GM10266 (cell line): ENCODE measurements at regions not wholly inside any gene's neighbourhood (a gene's known extent, or its start where the extent isn't known, plus 50 kb on each side); places are given as distances from the start of the nearest gene placed in this dataset.

Experiments
- DNase-seq: peaks from one replicate; pipeline ENCODE4 v3.0.0; 2012; ENCODE audit errors: extremely low spot score
- TF ChIP-seq, protein P1 (sequence below): IDR thresholded peaks from 2 replicates; pipeline ENCODE4 v1.5.1; 2012; ENCODE audit warnings: mild to moderate bottlenecking, low read depth; ENCODE audit not compliant: control insufficient read depth, insufficient read depth; ENCODE audit errors: missing control alignments

DNA sequence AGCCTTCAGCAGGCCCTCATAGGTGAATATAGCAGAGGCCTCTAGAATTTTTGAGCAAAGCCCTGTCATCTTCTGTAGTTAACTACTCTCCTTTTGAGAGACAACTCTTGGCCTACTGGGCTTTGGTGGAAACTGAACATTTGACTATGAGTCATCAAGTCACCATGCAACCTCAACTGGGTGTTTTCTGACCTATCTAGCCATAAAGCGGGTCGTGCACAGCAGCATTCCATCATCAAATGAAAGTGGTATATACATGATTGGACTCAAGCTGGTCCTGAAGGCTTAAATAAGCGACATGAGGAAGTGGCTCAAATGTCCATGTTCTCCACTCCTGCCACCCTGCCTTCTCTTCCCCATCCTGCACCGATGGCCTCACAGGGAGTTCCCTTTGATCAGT is 1115.5 kb downstream of the TAF11L14 start:
- no peak for DNase-seq
- TF ChIP-seq, protein P1, sequence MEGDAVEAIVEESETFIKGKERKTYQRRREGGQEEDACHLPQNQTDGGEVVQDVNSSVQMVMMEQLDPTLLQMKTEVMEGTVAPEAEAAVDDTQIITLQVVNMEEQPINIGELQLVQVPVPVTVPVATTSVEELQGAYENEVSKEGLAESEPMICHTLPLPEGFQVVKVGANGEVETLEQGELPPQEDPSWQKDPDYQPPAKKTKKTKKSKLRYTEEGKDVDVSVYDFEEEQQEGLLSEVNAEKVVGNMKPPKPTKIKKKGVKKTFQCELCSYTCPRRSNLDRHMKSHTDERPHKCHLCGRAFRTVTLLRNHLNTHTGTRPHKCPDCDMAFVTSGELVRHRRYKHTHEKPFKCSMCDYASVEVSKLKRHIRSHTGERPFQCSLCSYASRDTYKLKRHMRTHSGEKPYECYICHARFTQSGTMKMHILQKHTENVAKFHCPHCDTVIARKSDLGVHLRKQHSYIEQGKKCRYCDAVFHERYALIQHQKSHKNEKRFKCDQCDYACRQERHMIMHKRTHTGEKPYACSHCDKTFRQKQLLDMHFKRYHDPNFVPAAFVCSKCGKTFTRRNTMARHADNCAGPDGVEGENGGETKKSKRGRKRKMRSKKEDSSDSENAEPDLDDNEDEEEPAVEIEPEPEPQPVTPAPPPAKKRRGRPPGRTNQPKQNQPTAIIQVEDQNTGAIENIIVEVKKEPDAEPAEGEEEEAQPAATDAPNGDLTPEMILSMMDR, result no peak

- TF ChIP-seq, protein P1, result no peak
- DNase-seq, result no peak
Observed at GRCh38 chr5:18752317-18752716, 1118.1 kb downstream of the TAF11L14 start.

GRCh38 chr5:18754201-18754600 is 1119.9 kb downstream of the TAF11L14 start:
- TF ChIP-seq, protein P1, result no peak
- no peak for DNase-seq

DNA sequence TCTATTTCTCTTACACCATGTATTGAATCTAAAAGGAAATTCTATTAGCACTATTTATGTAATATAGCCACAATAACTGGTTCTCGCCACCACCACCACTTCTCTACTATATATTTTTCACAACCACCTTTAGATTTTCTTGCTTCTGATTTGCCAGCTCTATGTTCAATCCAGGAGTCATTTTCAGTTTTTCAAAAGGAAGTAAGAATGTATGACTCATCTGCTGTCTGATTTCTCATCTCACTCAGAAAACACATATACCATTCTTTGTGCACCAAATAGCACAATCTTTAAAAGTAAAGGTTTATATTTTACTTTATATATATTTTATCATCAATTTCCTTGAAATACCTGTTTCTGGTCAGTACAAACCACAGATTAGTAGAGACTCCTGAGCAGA is 1127.5 kb downstream of the TAF11L14 start:
- no peak for DNase-seq
- TF ChIP-seq, protein P1, result no peak

DNA sequence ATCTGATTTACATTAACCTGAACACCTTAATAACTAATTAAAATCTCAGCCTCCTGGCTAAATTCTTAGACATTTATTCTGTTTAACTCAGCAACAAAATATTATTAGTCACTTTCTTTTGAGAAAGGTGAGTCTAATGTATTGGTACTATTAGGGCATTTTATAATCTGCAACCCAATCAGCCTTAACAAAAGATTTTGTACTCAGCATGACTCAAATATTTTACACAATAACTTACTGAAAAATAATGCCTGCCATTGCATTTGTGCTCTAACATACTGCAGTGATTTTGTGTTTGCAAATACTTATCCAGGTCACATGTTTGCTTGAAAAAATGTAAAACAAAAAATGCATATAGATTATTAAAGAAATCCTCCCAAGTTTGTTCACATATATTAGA is 1129.9 kb downstream of the TAF11L14 start:
- TF ChIP-seq, protein P1, result no peak
- no peak for DNase-seq

DNA sequence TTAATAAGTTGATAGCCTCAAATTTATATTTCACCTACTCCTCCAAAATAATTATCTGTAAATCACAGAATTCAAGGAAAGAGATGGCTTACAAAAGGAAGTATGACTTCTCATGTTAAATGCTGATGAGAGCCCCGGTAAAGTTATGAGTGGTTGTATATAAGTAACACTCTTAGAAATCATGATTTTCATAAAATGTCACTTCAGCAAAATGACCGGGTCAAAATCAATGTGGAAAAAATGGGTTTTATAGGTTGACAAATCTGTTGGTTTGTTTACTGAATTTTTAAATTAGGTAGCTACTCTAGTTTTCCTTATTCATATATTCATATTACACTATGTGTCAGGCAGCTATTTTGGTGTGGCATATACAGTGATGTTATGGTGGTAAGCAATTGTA is 1131.0 kb downstream of the TAF11L14 start:
- no peak for DNase-seq
- TF ChIP-seq, protein P1, result no peak

- TF ChIP-seq, protein P1, result no peak
- no peak for DNase-seq
Observed at GRCh38 chr5:18771097-18771610, 1136.9 kb downstream of the TAF11L14 start.
